Motor neuron (in vitro differentiated cells): ENCODE measurements at regions not wholly inside any gene's neighbourhood (a gene's known extent, or its start where the extent isn't known, plus 50 kb on each side); places are given as distances from the start of the nearest gene placed in this dataset.
"Not testable (repeated sequence)": the region's sequence is repeated elsewhere in the genome, so short reads cannot be mapped to it uniquely, and the experiment has no call there.

ENCODE experiments used
- ATAC-seq, 8 experiments: fragments of 200-7000 bp; cut with Tn5 transposase; replicated peaks in 6 of 8; 2 replicates each; pipeline ENCODE4 v1.8.0; 2021; ENCODE audit warnings: mild to moderate bottlenecking in 8 of 8, moderate library complexity in 8 of 8
- H3K27ac ChIP-seq, 2 donors: fragments of 250-450 bp; sonication (Bioruptor Pico); 2 replicates each; pipeline ENCODE4 v1.9.0; 2021; ENCODE audit warnings: antibody characterized with exemption in 2 of 2, mild to moderate bottlenecking in 2 of 2, moderate library complexity in 1 of 2
- H3K4me1 ChIP-seq, 2 donors: fragments of 250-450 bp; sonication (Bioruptor Pico); replicated peaks in 1 of 2; 2 replicates each; pipeline ENCODE4 v1.6.1; 2021; ENCODE audit warnings: antibody characterized with exemption in 2 of 2, mild to moderate bottlenecking in 2 of 2, moderate library complexity in 1 of 2
- H3K4me3 ChIP-seq, 5 donors: fragments of 250-450 bp; sonication (Bioruptor Pico); 2 replicates each; pipeline ENCODE4 v1.9.0; 2021; ENCODE audit warnings: antibody characterized with exemption in 5 of 5, mild to moderate bottlenecking in 5 of 5, moderate library complexity in 4 of 5
- WGBS, 10 experiments: fragments of 450-650 bp; shearing (Covaris generic); methylation state at CpG; one replicate each; pipeline ENCODE4 v1.0.0; 2022; 5-methylcytosine and 5-hydroxymethylcytosine counted together
- in situ Hi-C, 9 experiments: fragments of 400-800 bp; cut with MboI; loops; one replicate each; pipeline ENCODE4 v1.15.0; 2021; ENCODE audit warnings: low sequenced_read_pairs in 9 of 9, low pct_unique_long_range_greater_than_20kb in 2 of 9; ENCODE audit not compliant: unreplicated experiment in 9 of 9

DNA sequence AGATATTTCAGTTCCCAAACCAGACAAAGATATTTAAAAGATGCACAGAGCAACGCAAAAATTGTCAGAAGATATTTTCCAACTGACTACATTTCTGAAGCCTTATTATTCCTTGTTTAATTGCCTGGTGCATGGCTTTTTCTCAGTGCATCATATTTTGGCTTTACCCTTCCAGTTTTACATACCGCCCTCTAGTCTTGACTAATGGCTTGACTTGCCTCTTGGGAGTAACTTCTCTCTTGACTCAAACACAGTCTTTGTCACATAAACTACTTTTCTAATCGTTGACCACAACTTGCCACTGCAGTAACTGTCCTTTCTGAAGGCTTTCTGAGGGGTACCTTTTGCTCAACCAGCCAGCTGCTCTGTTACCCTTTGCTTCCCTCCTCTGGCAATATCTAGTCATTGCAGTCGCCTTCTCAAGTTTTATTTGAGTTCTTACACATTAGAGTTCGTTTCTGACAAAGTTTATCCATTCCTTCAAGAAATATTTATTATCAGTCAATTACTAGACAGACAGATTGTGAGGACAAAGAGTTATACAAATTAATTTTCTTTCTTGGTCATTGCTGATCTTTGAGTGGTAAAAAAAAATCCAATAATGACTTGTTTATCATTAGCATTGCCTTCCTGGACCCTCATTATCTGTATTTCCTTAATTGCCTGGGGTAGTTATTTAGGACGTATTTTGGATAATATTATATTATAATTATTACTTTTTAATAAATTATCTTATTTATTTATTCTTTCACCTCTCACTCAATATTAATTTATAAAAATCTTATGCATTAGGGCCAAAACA, 506.9 kb upstream of the PCDH10 start:
- peak in 3 of 8 experiments; percentile 32 to 56 (median 39) for ATAC-seq
- no peak overlapping the region for H3K4me3 ChIP-seq
- no peak overlapping the region for H3K27ac ChIP-seq
- H3K4me1 ChIP-seq, result no peaks in the 10 kb centered on the region
- in situ Hi-C loops, result no loop called here
- 0 to 44% (median 17%) methylated on average over 2 to 6 of the region's 6 CpGs for WGBS, 10 experiments

DNA sequence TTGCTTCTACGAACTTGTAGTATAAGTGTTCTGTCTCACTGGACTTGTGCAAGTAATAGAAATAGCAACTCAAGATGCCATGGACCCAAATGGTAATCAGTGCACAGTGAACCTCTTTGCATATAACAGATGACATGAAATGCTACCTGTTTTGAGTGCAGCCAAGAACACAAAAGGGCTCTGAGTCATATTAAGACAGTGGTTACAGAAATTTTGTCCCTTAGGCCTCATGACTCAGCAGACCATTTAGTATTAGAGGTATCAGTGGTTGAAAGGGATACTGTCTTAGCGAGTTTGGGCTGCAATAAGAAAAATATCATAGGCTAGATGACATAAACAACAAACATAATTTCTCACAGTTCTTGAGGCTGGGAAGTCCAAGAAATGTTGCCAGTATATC, 502.9 kb upstream of the PCDH10 start:
- Histone ChIP-seq H3K4me1 (no peaks in the 10 kb centered on the region), H3K4me3 (no peak overlapping the region), H3K27ac (no peak overlapping the region)
- in situ Hi-C loops, result no loop called here
- ATAC-seq, result no peak
- 0 to 100% (median 47%) methylated on average over 1 to 2 of the region's 2 CpGs; no CpG with 5 or more reads in 2 of the 10 experiments for WGBS, 10 experiments

DNA sequence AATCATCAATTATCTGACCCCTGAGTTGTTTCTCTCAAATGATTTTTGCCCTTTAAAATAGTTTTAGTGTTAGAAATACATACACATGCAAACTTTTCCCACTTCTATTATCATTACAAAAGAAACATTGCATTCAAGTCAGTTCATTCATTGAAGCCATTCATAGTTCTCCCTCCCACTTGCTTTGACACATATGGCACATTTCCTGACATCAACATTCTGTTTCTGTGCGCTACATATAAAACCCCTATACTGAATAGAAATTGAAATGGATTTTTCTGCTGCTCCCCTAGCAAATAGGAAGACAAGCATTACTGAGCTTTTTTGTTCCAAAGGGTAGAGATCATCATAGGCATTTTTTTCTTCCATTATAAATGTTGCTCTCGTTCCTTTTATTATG, 497.9 kb upstream of the PCDH10 start:
- 0 to 50% (median 21%) methylated on average over 1 to 2 of the region's 2 CpGs; no CpG with 5 or more reads in 2 of the 10 experiments for WGBS, 10 experiments
- peaks cover 0 to 3% of the 10 kb centered on the region in 2 donors for H3K4me1 ChIP-seq
- ATAC-seq, result peak in 5 of 8 experiments; percentile 35 to 62 (median 51)
- H3K4me3 ChIP-seq, result no peak overlapping the region
- H3K27ac ChIP-seq, result no peak overlapping the region
- in situ Hi-C loops, result no loop called here

DNA sequence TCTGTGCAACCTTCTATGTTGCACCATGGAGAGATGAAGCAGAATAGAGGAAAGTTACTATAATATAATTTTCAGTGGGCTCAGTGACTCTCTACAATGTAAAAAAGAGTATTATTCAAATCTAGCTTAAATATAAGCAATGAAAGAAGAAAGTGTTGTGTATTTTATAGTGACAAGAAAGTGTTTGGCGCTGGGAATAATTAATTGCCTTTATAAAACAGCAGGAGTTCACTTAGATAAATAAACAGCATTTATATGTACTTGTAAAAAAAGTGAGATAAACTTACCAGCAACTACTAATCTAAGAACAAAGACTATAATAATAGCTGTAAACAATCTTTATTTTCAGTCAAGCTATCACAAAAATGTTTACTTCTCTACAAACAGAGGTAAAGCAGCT, 488.9 kb upstream of the PCDH10 start:
- WGBS, 10 experiments, result 17 to 100% (median 45%) methylated on average over 1 of the region's 1 CpG; no CpG with 5 or more reads in 1 of the 10 experiments
- no peak for ATAC-seq
- no peaks in the 10 kb centered on the region for H3K4me1 ChIP-seq
- no peak overlapping the region for H3K27ac ChIP-seq
- H3K4me3 ChIP-seq, result no peak overlapping the region
- in situ Hi-C loops, result no loop called here

DNA sequence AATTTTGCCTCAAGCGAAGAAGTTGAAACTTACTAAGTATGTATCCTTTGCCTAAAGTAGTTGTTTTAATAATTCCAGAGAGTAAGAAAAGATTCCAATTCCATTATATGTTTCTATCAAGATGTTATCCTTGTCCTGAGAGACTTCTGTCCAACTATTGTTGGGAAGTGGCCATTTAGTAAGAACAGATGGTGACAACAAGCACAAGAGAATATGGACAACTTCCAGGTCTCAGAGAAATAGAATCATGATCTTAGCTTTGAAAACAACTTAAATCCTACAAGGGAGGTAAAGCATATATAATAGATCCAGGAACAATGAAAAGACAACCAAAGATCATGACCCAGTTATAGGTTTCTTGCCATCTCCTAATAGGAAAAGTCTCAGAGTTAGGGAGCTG, 486.6 kb upstream of the PCDH10 start:
- no peak for ATAC-seq
- in situ Hi-C loops, result no loop called here
- Histone ChIP-seq H3K4me3 (no peak overlapping the region), H3K27ac (no peak overlapping the region), H3K4me1 (no peaks in the 10 kb centered on the region)
- WGBS, 10 experiments, result 0 to 100% (median 73%) methylated on average over 1 of the region's 1 CpG; no CpG with 5 or more reads in 2 of the 10 experiments

DNA sequence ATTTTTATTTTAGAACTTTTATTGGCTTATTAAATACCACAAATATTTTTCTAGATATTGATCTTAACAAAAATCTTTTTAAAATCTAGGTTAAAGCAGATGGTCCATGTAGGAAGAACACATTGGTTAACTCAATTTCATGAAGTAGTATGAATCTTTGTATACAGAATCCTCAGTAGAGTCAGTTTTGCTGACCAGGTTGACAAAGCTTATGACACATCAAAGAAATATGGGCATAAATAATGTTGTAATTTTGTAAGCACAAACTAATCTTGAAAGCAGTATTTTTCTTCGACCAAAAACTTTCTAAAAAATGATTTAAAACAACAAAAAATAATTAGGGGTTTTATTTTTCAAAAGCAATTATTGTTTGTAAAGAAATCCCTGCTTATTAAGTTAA, 479.3 kb upstream of the PCDH10 start:
- Histone ChIP-seq H3K4me1 (no peaks in the 10 kb centered on the region), H3K27ac (no peak overlapping the region), H3K4me3 (no peak overlapping the region)
- WGBS, 10 experiments, result 0 to 100% (median 0%) methylated on average over 1 of the region's 1 CpG
- in situ Hi-C loops, result no loop called here
- ATAC-seq, result no peak

DNA sequence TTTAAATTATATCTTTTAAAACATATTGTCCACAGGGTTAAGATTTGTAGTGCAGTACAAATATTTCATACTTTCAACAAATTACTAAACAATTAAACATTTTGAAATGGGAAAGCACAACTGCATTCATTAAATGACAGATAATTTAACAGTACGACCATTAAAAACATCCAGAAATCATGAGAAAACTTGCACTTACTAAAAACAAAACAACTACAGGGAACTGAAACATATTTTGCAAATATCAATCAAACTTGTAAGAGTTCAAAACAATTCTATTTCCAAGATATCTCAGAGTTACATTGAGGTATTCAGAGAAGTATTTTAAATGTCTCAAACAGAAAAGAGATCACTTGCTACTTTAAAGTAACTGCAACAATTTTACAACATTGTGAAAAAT, 478.5 kb upstream of the PCDH10 start:
- in situ Hi-C loops, result no loop called here
- ATAC-seq, result no peak
- 0 to 100% (median 83%) methylated on average over 1 of the region's 1 CpG; no CpG with 5 or more reads in 1 of the 10 experiments for WGBS, 10 experiments
- no peak overlapping the region for H3K27ac ChIP-seq
- no peak overlapping the region for H3K4me3 ChIP-seq
- H3K4me1 ChIP-seq, result no peaks in the 10 kb centered on the region

DNA sequence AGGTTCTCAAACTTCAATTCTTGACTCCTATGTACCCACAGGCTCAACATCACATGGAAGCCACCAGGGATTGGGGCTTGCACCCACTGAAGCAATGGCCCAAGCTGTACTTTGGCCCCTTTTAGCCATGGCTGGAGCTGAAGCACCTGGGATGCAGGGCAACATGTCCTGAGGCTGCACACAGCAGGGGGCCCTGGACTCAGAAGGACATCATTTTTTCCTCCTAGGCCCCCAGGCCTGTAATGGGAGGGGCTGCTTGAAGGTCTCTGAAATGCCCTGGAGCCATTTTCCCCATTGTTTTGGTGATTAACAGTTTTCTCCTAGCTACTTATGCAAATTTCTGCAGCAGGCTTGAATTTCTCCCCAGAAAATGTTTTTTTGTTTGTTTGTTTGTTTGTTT, 465.1 kb upstream of the PCDH10 start:
- Histone ChIP-seq H3K27ac (no peak overlapping the region), H3K4me1 (no peaks in the 10 kb centered on the region), H3K4me3 (no peak overlapping the region)
- ATAC-seq, result no peak
- in situ Hi-C loops, result no loop called here

DNA sequence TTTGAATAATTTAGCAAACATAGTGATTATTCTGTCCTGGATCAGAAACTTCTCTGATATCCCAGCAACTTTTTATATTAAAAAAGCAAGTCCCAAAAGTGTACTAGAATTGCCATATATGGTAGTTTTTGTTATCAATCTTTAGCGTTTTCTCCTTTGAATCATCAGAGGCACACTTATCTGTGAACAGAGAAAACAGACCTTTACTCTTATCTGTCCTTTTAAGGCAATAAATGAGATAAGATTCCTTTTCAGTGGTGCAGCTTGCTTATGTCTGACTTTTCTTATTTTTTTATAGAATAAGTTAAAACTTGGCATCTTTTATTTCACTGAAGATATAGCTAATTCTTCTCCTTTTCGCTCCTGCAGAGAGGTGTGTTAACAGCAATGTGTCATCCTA, 458.1 kb upstream of the PCDH10 start:
- Histone ChIP-seq H3K27ac (no peak overlapping the region), H3K4me1 (no peaks in the 10 kb centered on the region), H3K4me3 (no peak overlapping the region)
- WGBS, 10 experiments, result 0 to 100% (median 55%) methylated on average over 1 to 2 of the region's 2 CpGs; no CpG with 5 or more reads in 2 of the 10 experiments
- in situ Hi-C loops, result no loop called here
- no peak for ATAC-seq

DNA sequence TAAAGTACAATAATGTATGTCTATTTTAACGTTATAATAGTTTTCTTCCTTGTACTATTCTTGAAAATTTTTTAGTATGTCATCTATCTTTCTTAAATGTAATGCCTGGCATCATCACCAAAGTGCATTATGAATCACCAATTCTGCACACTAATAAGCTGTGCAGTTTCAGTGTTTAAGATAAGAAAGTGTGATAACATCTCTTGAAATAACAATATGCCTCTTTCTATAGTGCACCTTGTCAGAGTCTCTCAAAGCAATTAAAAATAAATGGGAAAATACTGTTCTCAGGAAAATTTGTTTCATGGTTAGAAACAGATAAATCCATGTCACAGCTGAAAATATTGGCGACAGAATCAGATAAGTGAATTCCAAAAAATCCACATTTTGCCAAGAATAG, 457.4 kb upstream of the PCDH10 start:
- 0 to 86% (median 20%) methylated on average over 1 to 2 of the region's 2 CpGs; no CpG with 5 or more reads in 2 of the 10 experiments for WGBS, 10 experiments
- in situ Hi-C loops, result no loop called here
- no peak for ATAC-seq
- no peak overlapping the region for H3K27ac ChIP-seq
- no peaks in the 10 kb centered on the region for H3K4me1 ChIP-seq
- no peak overlapping the region for H3K4me3 ChIP-seq

DNA sequence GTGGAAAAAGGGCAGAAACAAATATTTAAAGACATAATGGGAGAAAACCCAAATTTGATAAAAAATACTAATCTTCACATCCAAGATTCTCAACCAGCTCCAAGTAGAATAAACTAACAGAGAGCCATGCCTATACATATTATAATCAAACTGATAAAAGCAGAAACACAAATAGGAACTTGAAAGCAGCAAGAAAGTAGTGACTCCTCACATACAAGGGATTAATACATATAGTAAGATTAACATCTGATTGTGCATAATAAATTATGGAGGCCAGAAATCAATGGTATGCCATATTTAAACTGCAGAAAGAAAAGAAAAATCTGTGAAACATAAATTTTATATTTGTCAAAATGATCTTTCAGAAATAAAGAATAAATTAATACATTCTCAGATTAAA, 454.3 kb upstream of the PCDH10 start:
- H3K27ac ChIP-seq, result no peak overlapping the region
- H3K4me1 ChIP-seq, result no peaks in the 10 kb centered on the region
- in situ Hi-C loops, result no loop called here
- H3K4me3 ChIP-seq, result no peak overlapping the region
- no peak for ATAC-seq

DNA sequence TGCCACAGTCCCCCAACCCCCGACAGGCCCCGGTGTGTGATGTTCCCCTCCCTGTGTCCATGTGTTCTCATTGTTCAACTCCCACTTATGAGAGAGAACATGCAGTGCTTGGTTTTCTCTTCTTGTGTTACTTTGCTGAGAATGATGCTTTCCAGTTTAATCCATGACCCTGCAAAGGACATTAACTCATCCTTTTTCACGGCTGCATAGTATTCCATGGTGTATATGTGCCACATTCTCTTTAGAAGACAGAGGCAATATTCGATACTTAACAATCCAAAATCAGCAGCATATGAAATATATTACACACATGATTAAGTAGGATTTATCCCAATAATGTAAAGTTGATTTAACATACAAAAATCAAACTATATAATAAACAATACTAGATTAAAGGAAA, 451.6 kb upstream of the PCDH10 start:
- ATAC-seq, H3K4me1 ChIP-seq, H3K4me3 ChIP-seq, H3K27ac ChIP-seq, in situ Hi-C loops: not testable (repeated sequence)
- 0 to 96% (median 69%) methylated on average over 1 to 4 of the region's 4 CpGs; no CpG with 5 or more reads in 1 of the 10 experiments for WGBS, 10 experiments

DNA sequence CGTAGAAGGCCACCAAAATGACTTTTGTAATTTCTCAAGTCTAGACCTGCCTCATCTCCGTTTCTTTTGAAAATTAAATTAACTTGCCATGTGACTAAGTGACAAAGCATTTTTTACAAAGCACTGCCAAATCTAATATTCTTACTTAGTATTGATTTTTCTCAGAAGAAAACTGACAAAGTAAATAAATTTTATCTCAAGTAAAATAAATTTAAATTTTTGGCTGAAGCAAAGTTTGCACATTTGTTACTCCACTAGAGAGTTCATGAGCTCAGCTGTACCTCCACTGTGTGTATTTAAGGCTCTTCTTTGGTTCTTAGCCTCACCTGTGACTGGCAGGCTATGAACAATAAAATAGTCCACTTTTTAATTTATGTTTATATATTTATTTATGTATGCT, 441.1 kb upstream of the PCDH10 start:
- H3K27ac ChIP-seq, result no peak overlapping the region
- no peaks in the 10 kb centered on the region for H3K4me1 ChIP-seq
- H3K4me3 ChIP-seq, result no peak overlapping the region
- no peak for ATAC-seq
- in situ Hi-C loops, result no loop called here
- WGBS, 10 experiments, result 4 to 100% (median 89%) methylated on average over 2 of the region's 2 CpGs

DNA sequence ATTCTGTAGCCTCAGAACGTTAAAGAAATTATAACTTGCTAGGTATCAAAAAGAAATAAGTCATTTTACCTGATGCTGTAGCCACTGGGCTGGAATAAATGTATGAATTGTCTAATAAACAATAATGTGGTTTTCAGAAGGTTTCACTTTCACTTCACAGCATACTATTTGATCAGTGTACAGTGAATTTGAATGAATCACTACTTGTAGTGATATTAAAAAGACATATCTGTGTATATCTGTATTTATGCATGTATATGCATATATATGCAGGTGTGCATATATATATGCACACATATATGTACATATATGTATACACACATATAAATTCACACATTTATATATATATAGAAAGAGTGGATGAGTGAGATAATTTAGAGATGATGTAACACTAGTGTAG, 440.0 kb upstream of the PCDH10 start:
- Histone ChIP-seq H3K27ac (no peak overlapping the region), H3K4me3 (no peak overlapping the region), H3K4me1 (no peaks in the 10 kb centered on the region)
- ATAC-seq, result peak in 1 of 8 experiments; percentile 91
- in situ Hi-C loops, result no loop called here
- 0 to 63% (median 32%) methylated on average over 1 of the region's 1 CpG; no CpG with 5 or more reads in 2 of the 10 experiments for WGBS, 10 experiments
